PFSK-1 (cell line): ENCODE measurements at regions not wholly inside any gene's neighbourhood (a gene's known extent, or its start where the extent isn't known, plus 50 kb on each side); places are given as distances from the start of the nearest gene placed in this dataset.

ENCODE experiments used
- POLR2AphosphoS5 ChIP-seq: IDR thresholded peaks from 2 replicates; pipeline ENCODE4 v1.6.1; 2012; ENCODE audit warnings: low read depth, mild to moderate bottlenecking, control low read depth, low read length, moderate library complexity
- TAF1 ChIP-seq: IDR thresholded peaks from 2 replicates; pipeline ENCODE4 v1.6.1; 2012; ENCODE audit warnings: low read length, control low read depth, borderline replicate concordance; ENCODE audit not compliant: insufficient read depth
- TF ChIP-seq, protein P1 (sequence below), 2 experiments: IDR thresholded peaks; 2 replicates each; pipeline versions ENCODE4 v1.6.1 to v1.8.0; 2011 to 2012; ENCODE audit warnings: low read depth in 2 of 2, low read length in 2 of 2, control low read depth in 1 of 2, inconsistent platforms in 1 of 2, mild to moderate bottlenecking in 1 of 2, moderate library complexity in 1 of 2; ENCODE audit not compliant: insufficient read depth in 1 of 2

DNA sequence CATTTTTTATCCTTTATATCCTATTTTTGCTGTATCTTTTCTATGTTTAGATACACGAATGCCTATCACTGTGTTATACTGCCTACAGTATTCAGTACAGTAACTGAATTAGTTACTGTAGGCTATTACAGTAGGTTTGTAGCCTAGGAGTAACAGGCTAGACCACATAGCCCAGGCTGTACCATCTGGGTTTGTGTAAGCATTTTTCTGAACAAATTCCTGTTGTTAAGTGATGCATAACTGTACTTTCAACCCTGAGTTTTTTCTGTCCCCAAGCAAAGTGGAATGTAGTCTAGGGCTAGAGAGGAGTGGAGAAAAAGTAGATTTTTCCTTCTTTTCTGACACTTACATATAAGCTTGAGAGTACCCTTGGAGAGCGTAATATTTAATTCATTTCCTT lies 282.1 kb downstream of the HS3ST3B1 start:
- TF ChIP-seq POLR2AphosphoS5 (no peak), TAF1 (no peak)
- TF ChIP-seq, protein P1, sequence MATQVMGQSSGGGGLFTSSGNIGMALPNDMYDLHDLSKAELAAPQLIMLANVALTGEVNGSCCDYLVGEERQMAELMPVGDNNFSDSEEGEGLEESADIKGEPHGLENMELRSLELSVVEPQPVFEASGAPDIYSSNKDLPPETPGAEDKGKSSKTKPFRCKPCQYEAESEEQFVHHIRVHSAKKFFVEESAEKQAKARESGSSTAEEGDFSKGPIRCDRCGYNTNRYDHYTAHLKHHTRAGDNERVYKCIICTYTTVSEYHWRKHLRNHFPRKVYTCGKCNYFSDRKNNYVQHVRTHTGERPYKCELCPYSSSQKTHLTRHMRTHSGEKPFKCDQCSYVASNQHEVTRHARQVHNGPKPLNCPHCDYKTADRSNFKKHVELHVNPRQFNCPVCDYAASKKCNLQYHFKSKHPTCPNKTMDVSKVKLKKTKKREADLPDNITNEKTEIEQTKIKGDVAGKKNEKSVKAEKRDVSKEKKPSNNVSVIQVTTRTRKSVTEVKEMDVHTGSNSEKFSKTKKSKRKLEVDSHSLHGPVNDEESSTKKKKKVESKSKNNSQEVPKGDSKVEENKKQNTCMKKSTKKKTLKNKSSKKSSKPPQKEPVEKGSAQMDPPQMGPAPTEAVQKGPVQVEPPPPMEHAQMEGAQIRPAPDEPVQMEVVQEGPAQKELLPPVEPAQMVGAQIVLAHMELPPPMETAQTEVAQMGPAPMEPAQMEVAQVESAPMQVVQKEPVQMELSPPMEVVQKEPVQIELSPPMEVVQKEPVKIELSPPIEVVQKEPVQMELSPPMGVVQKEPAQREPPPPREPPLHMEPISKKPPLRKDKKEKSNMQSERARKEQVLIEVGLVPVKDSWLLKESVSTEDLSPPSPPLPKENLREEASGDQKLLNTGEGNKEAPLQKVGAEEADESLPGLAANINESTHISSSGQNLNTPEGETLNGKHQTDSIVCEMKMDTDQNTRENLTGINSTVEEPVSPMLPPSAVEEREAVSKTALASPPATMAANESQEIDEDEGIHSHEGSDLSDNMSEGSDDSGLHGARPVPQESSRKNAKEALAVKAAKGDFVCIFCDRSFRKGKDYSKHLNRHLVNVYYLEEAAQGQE (IDR thresholded peaks at IDR 0.05; ENCODE audit: insufficient read depth in 1 of 2, low read depth in 2 of 2, low read length in 2 of 2), result no peak
